Parathyroid adenoma (tissue), 2 donors: ENCODE measurements at regions not wholly inside any gene's neighbourhood (a gene's known extent, or its start where the extent isn't known, plus 50 kb on each side); places are given as distances from the start of the nearest gene placed in this dataset.
"Not testable (repeated sequence)": the region's sequence is repeated elsewhere in the genome, so short reads cannot be mapped to it uniquely, and the experiment has no call there.

Experiments
- H2AFZ ChIP-seq: fragments of 300-600 bp; sonication (generic); one replicate; pipeline ENCODE4 v1.7.0; 2017; ENCODE audit warnings: antibody characterized with exemption, mild to moderate bottlenecking
- H3K27ac ChIP-seq: fragments of 300-600 bp; sonication (generic); one replicate; pipeline ENCODE4 v1.7.0; 2017
- H3K27me3 ChIP-seq: fragments of 300-600 bp; sonication (generic); one replicate; pipeline ENCODE4 v1.7.0; 2017; ENCODE audit warnings: low read length; ENCODE audit not compliant: control insufficient read depth, insufficient read depth
- H3K36me3 ChIP-seq: fragments of 300-600 bp; sonication (generic); one replicate; pipeline ENCODE4 v1.7.0; 2017; ENCODE audit warnings: low read length; ENCODE audit not compliant: control insufficient read depth, insufficient read depth
- H3K4me1 ChIP-seq: fragments of 300-600 bp; sonication (generic); one replicate; pipeline ENCODE4 v1.7.0; 2017; ENCODE audit warnings: control low read depth
- H3K4me2 ChIP-seq: fragments of 300-600 bp; sonication (generic); one replicate; pipeline ENCODE4 v1.7.0; 2017; ENCODE audit warnings: low read length
- H3K4me3 ChIP-seq: fragments of 300-600 bp; sonication (generic); one replicate; pipeline ENCODE4 v1.7.0; 2017; ENCODE audit warnings: low read depth, low read length
- H3K79me2 ChIP-seq: fragments of 300-600 bp; sonication (generic); one replicate; pipeline ENCODE4 v1.7.0; 2017; ENCODE audit warnings: control low read depth
- H3K9ac ChIP-seq: fragments of 300-600 bp; sonication (generic); one replicate; pipeline ENCODE4 v1.7.0; 2017; ENCODE audit warnings: mild to moderate bottlenecking
- H3K9me3 ChIP-seq: fragments of 300-600 bp; sonication (generic); one replicate; pipeline ENCODE4 v1.7.0; 2017; ENCODE audit warnings: low read length; ENCODE audit not compliant: control insufficient read depth
- TF ChIP-seq, protein P1 (sequence below): fragments of 300-600 bp; sonication (generic); IDR thresholded peaks from one replicate; pipeline ENCODE4 v1.7.0; 2017; ENCODE audit warnings: antibody characterized with exemption, mild to moderate bottlenecking
- donor health status: primary hyperparathyroidism.

DNA sequence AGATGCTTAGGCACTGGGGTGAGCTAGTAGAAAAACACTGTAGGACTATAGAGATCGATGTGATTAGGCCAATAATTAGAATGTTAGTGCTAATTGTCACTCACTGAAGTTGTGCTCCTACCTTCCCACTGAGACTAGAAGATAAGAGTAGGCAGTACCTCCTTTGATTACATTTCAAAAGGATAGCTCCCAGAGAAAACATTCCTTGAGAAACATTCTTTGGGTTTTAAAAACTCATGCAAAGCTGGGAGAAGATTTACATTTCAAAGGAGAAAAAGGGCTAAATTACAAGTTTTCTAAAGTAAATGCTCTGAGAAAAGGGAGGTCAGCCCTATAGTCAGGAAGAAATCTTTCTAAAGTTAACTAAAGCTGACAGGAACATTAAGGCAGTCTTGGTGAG, 860.3 kb upstream of the NDST4 start:
- H3K9ac ChIP-seq = no peak overlapping the region
- H3K79me2 ChIP-seq = no peaks in the 10 kb centered on the region
- H3K27ac ChIP-seq = no peak overlapping the region
- no peaks in the 10 kb centered on the region for H3K4me1 ChIP-seq
- no peak overlapping the region for H3K4me3 ChIP-seq
- H3K36me3 ChIP-seq = no peaks in the 10 kb centered on the region
- H3K4me2 ChIP-seq = no peak overlapping the region
- no peaks in the 10 kb centered on the region for H3K27me3 ChIP-seq
- no peaks in the 10 kb centered on the region for H3K9me3 ChIP-seq
- no peak overlapping the region for H2AFZ ChIP-seq
- TF ChIP-seq, protein P1, sequence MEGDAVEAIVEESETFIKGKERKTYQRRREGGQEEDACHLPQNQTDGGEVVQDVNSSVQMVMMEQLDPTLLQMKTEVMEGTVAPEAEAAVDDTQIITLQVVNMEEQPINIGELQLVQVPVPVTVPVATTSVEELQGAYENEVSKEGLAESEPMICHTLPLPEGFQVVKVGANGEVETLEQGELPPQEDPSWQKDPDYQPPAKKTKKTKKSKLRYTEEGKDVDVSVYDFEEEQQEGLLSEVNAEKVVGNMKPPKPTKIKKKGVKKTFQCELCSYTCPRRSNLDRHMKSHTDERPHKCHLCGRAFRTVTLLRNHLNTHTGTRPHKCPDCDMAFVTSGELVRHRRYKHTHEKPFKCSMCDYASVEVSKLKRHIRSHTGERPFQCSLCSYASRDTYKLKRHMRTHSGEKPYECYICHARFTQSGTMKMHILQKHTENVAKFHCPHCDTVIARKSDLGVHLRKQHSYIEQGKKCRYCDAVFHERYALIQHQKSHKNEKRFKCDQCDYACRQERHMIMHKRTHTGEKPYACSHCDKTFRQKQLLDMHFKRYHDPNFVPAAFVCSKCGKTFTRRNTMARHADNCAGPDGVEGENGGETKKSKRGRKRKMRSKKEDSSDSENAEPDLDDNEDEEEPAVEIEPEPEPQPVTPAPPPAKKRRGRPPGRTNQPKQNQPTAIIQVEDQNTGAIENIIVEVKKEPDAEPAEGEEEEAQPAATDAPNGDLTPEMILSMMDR = no peak

DNA sequence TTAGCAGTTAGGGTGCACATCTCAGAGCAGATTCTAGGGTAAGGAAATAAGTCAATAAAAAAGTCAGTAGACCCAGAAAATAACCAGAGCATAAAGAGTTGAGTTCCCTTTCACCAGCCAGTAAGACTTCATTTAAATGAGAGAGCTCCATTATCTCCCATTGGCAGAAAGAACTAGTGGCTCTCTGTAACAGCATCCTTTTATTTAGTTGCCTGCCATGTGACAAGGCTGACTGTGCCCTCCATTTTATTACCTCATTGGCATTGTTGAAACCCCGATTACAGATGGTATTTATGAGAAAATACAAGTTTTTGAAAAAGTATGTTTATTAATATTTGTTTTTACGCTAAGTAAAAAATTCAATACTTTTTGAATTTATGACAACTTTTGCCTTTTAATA, 859.5 kb upstream of the NDST4 start:
- H3K27ac ChIP-seq = no peak overlapping the region
- H3K9ac ChIP-seq = no peak overlapping the region
- no peaks in the 10 kb centered on the region for H3K9me3 ChIP-seq
- H2AFZ ChIP-seq = no peak overlapping the region
- no peaks in the 10 kb centered on the region for H3K36me3 ChIP-seq
- no peaks in the 10 kb centered on the region for H3K27me3 ChIP-seq
- TF ChIP-seq, protein P1 = no peak
- H3K4me1 ChIP-seq = no peaks in the 10 kb centered on the region
- no peak overlapping the region for H3K4me2 ChIP-seq
- H3K79me2 ChIP-seq = no peaks in the 10 kb centered on the region
- H3K4me3 ChIP-seq = no peak overlapping the region

DNA sequence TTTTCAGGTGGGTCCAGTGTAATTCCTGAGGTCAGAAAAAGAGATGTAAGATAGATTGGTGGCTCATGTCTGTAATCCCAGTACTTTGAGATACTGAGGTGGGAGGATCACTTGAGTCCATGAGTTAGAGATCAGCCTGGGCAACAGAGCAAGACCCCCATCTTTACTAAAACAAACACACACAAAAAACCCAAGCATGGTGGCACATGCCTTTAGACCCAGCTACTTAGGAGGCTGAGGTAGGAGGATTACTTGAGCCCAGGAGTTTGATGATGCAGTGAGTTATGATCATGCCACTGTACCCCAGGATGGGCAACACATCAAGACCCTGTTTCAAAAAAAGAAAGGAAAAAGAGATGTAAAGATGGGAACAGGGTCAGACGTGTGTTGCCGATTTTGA, 857.4 kb upstream of the NDST4 start:
- Histone ChIP-seq H3K27ac (no peak overlapping the region), H3K9me3 (no peaks in the 10 kb centered on the region), H3K9ac (no peak overlapping the region), H3K36me3 (no peaks in the 10 kb centered on the region), H3K4me3 (no peak overlapping the region), H2AFZ (no peak overlapping the region), H3K4me2 (no peak overlapping the region), H3K27me3 (no peaks in the 10 kb centered on the region), H3K79me2 (no peaks in the 10 kb centered on the region), H3K4me1 (no peaks in the 10 kb centered on the region)
- TF ChIP-seq, protein P1 = no peak

DNA sequence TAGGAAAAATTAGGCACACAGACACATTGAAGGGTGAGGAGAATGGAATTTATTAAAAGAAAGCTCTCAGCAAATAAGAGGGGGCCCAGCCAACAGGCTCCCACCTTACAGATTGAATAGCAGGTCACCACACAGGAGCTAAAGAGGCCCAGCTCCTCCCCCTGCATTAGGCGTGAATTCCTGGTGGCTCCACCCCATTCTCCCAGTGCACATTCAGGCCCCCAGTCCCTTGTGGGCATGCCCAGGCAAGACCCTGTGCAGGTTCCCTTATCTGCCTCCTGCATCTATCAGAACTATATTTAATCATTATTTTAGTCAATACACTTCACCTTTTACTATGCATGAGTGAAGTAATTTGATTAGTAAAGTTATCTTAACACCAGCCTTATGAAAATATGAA, 856.3 kb upstream of the NDST4 start:
- Histone ChIP-seq H3K27ac (no peak overlapping the region), H3K27me3 (no peaks in the 10 kb centered on the region), H3K79me2 (no peaks in the 10 kb centered on the region), H3K4me3 (no peak overlapping the region), H3K9ac (no peak overlapping the region), H3K9me3 (no peaks in the 10 kb centered on the region), H3K4me1 (no peaks in the 10 kb centered on the region), H2AFZ (no peak overlapping the region), H3K36me3 (no peaks in the 10 kb centered on the region), H3K4me2 (no peak overlapping the region)
- TF ChIP-seq, protein P1 = no peak

DNA sequence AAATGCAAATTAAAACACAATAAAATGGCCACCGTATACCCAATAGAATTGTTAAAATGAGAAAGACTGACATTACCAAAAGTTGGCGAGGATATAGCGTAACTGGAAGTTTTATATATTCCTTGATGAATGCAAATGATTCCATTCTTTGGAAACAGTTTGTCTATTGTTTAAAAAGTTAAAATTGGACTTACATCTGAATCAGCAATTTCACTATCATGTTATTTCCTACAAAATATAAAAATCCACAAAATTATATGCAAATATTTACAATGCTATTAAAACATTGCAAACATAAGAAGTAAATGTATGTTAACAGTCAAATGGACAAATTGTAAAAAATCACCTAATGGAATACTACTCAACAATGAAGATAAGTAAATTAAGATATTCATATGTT, 852.2 kb upstream of the NDST4 start:
- no peak overlapping the region for H3K9ac ChIP-seq
- no peak overlapping the region for H3K4me3 ChIP-seq
- no peaks in the 10 kb centered on the region for H3K79me2 ChIP-seq
- no peak overlapping the region for H3K4me2 ChIP-seq
- no peak overlapping the region for H2AFZ ChIP-seq
- TF ChIP-seq, protein P1 = no peak
- H3K36me3 ChIP-seq = no peaks in the 10 kb centered on the region
- no peak overlapping the region for H3K27ac ChIP-seq
- no peaks in the 10 kb centered on the region for H3K9me3 ChIP-seq
- H3K27me3 ChIP-seq = no peaks in the 10 kb centered on the region
- H3K4me1 ChIP-seq = no peaks in the 10 kb centered on the region

DNA sequence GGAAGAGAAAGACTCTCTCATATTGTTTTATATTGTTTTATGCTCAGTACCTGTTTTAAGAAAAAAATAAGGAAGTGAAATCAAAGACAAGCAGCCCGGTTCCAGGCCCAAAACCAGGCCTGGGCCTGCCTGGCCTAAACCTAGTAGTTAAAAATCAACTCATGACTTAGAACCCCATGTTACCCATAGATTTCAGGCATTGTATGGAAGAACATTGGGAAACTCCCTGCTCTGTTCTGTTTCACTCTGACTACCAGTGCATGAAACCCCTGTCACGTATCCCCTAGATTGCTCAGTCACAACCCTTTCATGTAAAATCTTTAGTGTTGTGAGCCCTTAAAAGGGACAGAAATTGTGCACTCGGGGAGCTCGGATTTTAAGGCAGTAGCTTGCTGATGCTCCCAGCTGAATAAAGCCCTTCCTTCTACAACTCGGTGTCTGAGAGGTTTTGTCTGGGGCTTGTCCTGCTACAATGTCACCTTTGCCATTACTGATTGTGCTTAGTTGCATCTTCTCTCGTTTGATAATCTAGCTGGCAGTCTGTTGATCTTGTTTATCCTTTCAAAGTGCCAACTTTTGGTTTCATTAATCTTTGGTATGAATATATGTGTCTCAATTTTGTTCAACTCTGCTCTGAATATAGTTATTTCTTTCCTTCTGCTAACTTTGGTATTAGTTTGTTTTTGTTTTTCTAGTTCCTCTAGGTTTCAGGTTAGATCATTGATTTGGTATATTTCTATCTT, 842.8 kb upstream of the NDST4 start:
- not testable (repeated sequence) for H3K27me3 ChIP-seq, H2AFZ ChIP-seq, H3K4me3 ChIP-seq, H3K4me1 ChIP-seq, H3K36me3 ChIP-seq, H3K27ac ChIP-seq, H3K9ac ChIP-seq, H3K4me2 ChIP-seq, H3K9me3 ChIP-seq, H3K79me2 ChIP-seq
